Umbilical cord (tissue), 1 donor: ENCODE measurements at regions not wholly inside any gene's neighbourhood (a gene's known extent, or its start where the extent isn't known, plus 50 kb on each side); places are given as distances from the start of the nearest gene placed in this dataset.
A peak's percentile ranks its signal among the peaks of the same experiment; 100 is the strongest.
"Not testable (repeated sequence)": the region's sequence is repeated elsewhere in the genome, so short reads cannot be mapped to it uniquely, and the experiment has no call there.

Source experiments
- DNase-seq: peaks from one replicate; pipeline ENCODE4 v3.0.0-alpha.2; 2015; ENCODE audit warnings: low spot score

DNA sequence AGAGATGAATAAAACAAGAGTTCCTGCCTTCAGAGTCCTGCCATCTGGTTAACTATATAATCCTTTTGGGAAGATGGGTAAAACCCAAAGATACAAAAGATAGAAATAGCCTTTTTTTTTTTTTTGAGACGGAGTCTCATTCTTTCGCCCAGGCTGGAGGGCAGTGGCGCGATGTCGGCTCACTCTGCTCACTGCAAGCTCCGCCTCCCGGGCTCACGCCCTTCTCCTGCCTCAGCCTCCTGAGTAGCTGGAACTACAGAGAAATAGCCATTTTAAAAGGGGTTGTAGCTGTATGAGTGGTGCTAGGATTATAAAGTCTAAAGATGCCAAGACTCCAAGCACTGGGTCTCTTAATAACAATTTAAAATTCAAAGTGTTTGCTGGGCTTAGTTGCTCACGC is 97.2 kb downstream of the KDR start:
- no peak for DNase-seq

DNA sequence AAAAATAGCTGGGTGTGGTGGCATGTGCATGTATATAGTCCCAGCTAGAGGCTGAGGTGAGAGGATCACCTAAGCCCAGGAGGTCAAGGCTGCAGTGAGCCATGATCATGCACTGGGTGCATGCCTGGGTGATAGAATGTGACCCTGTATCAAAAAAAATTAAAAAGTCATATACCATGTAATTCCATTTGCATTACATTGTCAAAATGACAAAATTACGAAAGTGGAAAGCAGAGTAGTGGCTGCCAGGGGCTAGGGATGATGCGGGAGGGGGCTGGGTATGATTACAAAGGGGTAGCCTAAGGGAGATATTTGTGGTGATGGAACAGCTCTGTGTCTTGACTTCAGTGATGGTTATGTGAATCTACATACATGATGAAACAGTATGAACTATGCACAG is 97.8 kb downstream of the KDR start:
- no peak for DNase-seq

DNA sequence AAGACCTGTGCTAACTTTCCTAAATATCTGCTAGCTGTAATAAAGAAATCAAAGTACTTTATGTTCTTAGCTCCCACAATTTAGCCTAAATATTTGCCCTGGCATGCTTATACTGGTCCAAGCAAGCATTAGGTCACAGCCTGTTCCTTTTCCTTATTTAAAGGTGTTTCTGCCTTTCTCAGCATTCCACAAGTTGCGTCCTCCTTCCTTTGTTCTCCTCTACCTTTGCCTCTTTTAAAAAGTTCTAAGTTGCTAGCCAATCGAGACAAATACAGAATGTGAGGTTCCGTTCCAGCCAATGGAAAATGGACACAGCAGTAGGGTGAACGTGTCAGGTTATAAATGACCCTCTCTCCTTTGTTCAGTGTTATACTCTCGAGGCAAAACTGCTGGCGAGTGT is 99.9 kb downstream of the KDR start:
- not testable (repeated sequence) for DNase-seq

DNA sequence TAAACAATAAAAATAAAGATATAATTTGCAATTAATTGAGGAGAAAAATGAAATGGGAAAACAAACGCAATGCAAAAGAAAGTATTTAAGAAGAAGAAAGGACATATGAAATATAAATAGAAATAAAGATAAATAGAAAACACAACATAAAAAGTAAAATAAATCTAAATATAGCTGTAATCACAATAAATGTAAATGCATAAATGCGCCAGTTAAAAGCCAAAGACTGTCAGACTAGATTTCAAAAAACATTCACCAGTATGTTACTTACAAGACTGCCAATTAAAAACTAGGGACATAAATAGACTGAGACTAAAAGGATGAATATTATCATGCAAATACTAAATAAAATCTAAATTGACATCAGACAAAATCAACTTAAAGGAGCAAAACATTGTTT is 102.4 kb downstream of the KDR start:
- no peak for DNase-seq

DNA sequence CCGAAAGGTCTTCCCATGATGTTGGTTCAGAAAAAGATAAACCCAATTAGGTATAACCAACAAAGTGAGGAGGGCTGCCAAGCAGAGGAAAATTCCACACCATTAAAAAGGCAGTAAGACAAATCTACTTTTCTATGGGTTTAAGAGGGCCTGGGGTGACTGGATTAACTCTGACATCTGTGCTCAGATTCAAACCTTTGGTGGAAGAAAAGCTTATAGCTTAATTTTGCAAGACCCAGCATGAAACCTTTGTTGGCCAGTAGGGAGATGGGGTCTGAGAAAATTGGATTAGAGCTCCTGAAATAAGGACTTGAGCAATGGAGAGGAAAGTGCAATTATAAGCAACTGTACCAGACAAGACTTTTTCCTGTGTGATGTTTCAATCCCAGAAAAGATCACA is 104.2 kb downstream of the KDR start:
- DNase-seq: no peak

DNA sequence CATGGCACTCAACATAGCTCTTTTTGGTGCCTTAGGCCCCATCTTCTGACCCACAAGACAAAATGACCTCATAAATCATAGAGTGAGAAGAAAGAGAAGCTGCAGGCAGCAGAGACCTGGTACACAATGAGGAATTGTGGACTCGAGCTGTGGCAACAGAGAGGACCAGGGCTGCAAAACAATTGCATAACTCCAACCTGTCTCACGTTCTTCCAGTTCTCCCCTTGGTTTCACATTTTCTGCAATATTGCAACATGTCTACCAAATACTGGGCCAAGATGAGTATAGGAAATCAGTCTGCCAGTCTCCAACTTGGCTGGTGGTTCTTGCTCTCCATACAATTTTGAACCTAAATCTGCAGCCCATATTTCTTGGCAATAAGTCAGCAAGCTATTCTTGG is 105.3 kb downstream of the KDR start:
- DNase-seq: no peak

DNA sequence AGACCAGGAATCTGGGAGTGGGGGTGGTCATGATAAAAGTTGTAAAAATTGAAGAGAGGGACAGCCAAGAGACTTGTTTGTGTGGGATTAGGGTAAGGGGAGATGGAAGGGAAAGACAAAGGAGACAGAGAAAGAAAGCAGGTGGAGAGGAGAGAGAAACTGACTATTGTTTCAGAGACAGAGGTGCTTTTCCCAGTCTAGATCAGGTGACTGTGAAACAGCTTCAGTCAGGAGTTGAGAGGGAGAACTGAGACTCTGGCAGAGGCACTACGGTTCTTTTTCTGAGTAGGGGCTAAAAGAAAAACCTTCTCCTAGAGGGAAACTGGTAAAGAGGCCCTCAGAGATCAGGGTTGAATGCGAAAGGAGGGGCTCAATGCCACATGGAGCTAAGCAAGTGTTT is 106.4 kb downstream of the KDR start:
- no peak for DNase-seq

DNA sequence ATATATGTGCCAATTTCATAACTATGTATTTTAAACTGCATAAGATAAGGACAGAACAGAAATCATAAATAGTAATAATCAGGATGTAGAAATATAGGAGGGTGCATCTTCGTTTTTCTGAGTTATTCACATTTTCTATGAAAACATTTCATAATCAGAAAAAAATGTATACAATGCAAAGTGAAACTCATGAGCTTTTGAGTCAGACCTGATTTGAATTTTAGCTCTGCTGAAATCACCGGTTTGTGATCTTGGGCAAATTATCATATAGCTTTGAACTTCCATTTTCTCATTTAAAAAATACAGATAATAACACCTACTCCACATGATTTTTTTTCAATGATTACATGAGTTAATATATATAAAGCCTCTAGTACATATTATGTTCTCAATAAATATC is 106.9 kb downstream of the KDR start:
- no peak for DNase-seq

DNA sequence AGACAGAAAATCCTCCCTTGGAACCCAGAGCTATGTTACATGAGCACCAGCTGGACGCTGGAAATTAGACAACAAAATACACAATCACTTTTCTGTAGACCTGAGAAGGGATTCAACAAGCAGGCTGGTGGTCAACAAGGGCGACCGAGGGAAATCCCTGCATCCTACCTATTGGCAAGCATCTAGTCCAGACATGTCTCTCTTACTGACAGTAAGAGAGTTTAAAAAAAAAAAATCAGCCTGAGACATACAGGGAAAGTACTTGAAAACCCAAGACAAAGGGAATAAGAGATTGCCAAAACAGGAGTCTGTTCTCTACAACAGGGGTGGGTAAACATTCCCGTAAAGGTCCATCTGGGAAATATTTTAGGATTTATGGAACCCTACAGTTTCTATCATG is 108.0 kb downstream of the KDR start:
- no peak for DNase-seq

DNA sequence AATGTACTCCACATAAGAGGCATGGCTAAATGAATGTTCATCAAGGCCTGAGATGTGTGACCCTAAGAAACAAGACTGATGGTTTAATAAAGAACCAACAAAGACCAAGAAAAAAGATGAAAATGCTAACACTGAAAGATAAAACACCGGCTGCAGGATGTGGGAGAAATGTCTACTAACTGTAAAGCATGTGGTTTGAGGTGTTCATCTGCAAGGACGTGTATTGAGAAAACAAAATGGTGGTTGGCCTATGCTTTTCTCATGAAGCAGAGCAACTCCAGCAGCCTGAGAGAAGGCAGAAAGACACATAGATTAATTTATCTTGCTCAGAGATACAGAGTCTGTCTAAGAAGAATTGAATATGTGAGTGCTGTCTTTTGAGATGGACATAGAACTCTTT is 109.3 kb downstream of the KDR start:
- DNase-seq: no peak

DNA sequence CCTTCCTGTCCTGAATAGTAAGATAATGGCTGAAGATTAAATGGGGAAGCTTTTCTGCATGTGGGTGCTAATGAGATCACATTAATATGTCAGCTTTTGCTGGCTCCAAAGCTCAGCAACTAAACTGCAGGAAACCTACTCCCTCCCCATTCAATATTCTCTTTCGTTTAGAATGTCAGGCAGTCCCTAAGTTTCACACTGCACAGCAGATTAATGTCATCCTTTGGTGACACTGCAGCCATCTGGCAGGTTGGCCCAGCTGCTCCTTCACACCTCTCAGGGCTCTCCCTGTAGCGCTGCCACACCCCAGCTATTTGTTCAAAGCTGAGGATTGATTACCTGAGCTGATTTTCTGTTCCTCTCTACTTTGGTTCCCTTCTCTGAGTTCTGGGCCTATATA is 110.5 kb downstream of the KDR start:
- DNase-seq: no peak

DNA sequence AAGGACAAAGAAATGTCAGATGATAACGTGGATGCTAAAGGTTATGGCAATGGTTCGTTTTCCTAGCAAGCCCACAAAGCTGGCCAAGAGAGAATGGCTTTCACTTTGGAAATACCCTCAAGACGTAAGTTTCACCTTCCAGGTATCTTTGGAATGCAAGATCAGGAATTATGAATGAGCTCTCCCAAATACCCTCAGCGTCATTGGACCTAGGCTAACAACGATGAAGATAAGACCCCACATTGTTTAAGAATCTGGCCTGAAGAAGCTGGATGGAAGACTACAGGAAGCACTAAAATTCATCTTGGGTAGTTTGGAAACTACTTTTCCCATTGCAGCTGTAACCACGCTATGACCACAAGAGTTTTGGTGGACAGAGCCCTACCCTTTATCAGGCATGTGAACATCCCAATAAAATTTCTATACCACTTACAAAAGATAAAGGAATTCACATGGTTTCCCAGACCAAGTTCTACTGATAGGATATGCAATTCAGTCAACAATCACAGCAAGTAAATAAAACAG is 111.9 kb downstream of the KDR start:
- no peak for DNase-seq

DNA sequence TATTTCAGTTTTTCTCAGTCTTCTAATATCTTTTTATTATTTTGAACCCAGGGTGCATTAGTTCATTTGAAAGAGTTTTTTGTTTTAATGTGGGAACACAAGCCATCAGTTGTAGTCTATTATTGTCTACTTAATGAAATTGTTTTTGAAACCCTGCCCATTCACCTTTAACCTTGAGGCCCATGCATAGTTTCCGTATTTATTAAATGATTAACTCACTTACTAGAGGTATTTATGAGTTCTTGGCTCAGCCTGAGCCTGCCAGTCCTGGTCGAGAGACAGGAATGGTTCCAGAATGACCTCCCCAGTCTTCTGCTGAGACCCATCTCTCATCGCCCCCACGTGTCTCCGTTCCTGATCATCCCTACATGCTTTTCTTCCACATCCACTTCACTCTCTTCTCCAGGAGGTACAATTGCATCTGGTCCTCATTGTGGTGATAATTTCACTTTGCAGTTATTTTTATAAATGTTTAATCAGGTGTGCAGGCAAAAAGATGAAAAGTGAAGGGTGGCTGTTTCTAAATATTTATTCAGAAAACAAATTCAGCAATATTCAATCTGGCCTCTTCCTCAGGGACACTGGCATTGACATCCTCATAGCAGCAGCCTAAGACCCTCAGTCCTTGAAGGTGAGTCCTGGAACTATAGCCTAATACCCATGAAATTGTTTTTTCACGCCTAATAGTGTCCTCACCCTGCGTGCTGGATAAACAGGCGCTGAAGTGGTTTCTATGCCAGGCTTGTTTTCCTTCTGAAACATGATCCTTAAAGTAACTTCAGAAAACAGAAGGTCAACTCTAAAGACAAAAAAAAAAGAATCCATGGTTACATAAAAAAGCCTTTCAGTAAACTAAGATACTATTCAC is 112.8 kb downstream of the KDR start:
- DNase-seq: no peak

DNA sequence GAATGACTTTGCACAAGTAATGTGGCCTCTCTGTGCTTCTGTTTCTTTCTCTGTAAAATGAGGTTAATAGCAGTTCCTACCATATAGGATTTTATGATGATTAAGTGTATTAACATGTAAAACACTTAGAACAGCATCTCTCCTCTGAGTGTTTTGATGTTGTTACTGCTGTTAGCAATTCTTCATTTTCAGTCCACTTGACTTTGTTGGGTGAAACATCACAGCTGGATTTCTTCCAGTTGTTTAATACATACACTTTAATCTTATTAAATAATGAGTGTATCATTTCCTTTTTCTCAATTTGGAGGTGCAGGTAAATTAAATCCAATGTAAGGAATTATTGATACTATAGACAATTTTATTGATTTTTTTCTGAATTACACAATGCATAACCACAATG is 113.6 kb downstream of the KDR start:
- DNase-seq: no peak

DNA sequence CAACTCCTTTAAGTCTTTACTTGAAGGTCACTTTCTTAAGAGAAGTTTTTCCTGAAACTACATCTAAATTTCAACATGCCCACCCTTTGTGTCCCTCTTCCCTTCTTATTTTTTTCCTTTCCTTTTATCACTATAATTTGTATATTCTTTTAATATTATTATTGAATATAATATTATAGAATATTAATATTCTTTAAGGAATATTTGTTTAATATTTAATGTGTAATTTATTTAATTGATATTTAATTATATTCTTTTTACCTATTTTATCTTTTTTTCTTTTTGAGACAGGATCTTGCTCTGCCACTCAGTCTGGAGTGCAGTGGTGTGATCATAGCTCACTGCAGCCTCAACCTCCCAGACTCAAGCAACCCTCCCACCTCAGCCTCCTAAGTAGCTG is 114.8 kb downstream of the KDR start:
- DNase-seq: no peak

DNA sequence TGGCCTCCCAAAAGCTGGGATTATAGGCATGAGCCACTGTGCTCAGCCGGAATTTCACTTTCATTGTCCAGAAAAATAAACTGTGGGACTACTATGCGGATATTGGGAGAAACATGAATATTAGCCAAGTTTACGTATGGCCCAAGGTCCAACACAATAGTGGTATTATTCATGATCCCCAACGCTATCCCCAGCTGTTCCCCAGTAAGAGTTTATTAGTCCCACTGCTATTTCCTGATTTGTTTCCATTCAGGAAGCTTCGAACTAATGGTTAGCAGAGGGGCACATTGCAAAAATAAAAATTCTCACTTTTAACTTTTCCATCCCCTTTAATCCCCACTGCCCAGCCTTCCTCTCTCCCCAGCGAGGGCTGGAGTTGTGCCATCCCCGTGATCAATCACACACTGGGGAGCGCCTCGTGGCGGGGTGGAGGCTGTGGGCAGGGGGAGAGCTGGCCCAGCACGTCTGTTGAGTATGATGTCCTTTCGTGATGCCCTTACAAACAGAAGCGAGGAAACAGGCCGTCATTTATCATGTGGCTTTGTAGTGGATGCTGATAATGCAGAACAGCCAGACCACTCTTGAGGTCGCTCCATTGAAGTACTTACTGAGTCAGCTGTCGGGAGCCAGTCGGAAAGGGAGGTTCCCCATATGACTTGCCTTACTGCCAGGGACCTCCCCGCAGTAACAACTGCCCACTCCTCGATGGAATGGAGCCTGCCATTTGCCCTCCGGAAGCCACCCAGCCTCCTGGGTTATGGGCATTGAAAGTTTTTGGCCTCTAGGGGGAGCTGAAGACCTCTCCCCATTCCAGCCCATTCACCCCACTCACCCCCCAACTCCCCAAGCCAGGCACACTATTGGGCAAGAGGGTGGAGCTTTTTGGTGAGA is 117.0 kb downstream of the KDR start:
- DNase-seq: peak; percentile 21

DNA sequence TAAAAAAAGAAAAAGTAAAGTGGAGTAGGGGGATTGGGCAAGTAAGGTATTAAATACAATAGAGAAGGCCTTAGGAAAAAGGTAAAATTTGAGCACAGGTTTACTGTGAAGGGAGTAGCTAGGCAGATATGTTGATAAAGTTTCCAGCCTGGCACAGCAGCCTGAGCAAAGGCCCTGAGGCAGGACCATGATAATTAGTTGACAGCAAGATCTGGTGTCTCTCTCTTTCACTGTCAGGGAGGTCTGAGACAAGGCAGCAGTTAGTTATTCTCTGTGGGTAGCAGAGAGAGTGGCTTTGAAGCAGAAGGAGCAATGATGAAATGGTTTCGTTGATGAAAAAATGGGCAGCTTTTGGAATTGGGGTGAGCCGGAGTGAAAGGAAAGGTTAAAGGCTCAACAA is 119.5 kb downstream of the KDR start:
- DNase-seq: no peak

DNA sequence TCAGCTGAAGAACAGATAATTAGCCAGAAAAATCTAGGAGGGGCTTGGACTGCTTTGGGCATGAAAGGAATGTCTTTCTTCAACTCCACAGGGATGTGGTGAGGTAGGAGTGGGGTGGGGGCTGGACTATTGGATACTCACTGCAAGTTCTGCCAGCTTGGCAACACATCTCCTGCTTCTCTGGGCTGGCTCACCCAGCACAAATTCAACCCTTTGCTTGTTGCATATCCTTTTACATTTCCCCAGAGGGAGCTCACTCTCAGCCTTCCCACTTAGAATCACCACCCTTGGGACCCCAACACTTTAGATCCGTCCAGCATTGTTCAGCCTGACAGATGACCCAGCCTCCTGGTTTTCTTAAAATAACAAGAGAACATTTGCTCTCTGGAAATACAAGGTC is 120.6 kb downstream of the KDR start:
- peak; percentile 9 for DNase-seq

DNA sequence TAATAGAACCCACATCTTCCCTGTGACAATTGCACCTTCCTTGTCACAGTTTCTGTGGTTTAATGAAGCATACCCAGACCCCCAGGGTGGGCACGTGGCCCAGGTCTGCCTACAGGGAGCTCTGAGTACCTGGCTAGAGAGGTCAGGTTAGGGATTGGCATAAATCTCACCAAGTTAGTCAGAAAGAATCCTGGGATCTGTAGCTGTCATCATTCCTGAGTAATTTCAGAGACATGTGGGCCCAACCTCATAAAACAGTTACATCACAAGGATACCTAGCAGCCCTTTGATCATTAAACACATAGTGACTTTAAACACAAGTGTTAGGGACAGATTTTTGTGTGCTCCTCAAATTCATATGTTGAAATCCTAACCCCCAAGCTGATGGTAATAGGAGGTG is 123.0 kb downstream of the KDR start:
- DNase-seq: no peak

DNA sequence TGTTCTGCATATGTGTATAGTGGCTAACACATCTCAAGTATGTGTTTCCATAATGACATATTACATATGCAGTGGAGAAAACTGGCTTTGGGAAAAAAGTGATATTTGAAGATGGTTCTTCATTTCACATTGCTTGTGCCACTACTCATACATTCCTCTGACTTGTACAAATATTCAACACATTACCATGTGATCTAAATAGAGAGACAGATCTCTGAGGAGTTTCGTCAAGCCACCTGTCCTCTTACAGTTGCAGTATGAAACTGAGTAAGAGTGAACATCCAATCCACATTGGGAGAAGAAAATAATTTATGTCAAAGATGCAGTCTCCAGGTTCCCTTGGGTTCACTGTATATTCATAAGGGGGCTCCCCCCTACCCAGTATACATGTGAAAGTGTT is 123.9 kb downstream of the KDR start:
- no peak for DNase-seq

DNA sequence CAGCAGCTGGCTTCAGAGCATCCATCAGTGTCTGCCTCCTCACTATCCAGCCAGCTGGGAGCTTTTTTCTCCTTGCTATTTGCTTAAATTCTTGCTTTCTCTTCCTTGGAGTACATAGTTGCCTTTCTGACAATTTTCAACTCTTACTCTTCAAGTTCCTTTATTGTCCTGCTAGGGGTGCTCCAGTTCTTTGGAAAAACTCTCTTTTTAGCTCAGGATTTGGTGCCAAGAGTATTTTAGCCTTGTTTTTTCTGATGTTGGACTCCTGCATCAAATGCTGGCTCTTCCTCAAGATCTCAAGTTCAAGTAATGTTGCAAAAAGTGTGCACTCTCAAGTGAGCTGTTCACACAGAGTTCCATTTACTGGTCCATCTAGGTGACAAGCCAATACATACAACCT is 126.4 kb downstream of the KDR start:
- DNase-seq: peak; percentile 83

DNA sequence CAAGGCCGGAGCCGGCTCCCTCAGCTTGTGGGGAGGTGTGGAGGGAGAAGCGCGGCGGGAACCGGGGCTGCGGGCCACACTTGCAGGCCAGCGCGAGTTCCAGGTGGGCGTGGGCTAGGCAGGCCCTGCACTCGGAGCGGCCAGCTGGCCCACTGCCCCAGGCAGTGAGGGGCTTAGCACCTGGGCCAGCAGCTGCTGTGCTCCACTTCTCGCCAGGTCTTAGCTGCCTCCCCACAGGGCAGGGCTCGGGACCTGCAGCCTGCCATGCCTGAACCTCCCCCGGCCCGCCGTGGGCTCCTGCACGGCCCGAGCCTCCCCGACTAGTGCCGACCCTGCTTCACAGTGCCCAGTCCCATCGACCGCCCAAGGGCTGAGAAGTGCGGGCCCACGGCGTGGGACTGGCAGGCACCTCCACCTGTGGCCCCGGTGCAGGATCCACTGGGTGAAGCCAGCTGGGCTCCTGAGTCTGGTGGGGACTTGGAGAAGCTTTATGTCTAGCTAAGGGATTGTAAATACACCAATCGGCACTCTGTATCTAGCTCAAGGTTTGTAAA is 131.8 kb downstream of the KDR start:
- DNase-seq: not testable (repeated sequence)
